DND-41 (cell line): ENCODE measurements at regions not wholly inside any gene's neighbourhood (a gene's known extent, or its start where the extent isn't known, plus 50 kb on each side); places are given as distances from the start of the nearest gene placed in this dataset.

ENCODE experiments used
- CTCF ChIP-seq: IDR thresholded peaks from 2 replicates; pipeline ENCODE4 v1.5.1; 2012; ENCODE audit warnings: borderline replicate concordance, low read length, moderate library complexity, mild to moderate bottlenecking; ENCODE audit not compliant: poor library complexity, severe bottlenecking; ENCODE audit errors: extremely low read depth
- EZH2 ChIP-seq: IDR thresholded peaks from 3 replicates; pipeline ENCODE4 v1.6.1; 2012; ENCODE audit warnings: borderline replicate concordance, low read depth, mild to moderate bottlenecking, moderate library complexity, low read length, inconsistent platforms; ENCODE audit not compliant: severe bottlenecking

GRCh38 chr18:42426496-42427015 is 471.5 kb downstream of the PIK3C3 start:
- no peak for TF ChIP-seq CTCF
- TF ChIP-seq EZH2: no peak
